HG03196 (cell line): ENCODE measurements at regions not wholly inside any gene's neighbourhood (a gene's known extent, or its start where the extent isn't known, plus 50 kb on each side); places are given as distances from the start of the nearest gene placed in this dataset.
"Not testable (repeated sequence)": the region's sequence is repeated elsewhere in the genome, so short reads cannot be mapped to it uniquely, and the experiment has no call there.

Experiments
- ATAC-seq: cut with Tn5 transposase; IDR thresholded peaks from one replicate; pipeline ENCODE4 v1.9.1; 2021; ENCODE audit not compliant: unreplicated experiment

DNA sequence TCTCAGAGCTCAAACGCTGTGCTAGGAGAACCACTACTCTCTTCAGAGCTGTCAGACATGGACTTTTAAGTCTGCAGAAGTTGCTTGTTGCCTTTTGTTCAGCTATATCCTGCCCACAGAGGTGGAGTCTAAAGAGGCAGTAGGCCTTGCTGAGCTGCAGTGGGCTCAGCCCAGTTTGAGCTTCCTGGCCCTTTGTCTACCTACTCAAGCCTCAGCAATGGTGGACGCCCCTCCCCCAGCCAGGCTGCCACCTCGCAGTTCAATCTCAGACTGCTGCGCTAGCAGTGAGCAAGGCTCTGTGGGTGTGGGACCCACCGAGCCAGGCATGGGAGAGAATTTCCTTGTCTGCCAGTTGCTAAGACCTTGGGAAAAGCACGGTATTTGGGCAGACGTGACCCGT lies 426.2 kb downstream of the PIK3C3 start:
- ATAC-seq, result not testable (repeated sequence)

GRCh38 chr18:42392416-42392815 lies 437.4 kb downstream of the PIK3C3 start:
- no peak for ATAC-seq

DNA sequence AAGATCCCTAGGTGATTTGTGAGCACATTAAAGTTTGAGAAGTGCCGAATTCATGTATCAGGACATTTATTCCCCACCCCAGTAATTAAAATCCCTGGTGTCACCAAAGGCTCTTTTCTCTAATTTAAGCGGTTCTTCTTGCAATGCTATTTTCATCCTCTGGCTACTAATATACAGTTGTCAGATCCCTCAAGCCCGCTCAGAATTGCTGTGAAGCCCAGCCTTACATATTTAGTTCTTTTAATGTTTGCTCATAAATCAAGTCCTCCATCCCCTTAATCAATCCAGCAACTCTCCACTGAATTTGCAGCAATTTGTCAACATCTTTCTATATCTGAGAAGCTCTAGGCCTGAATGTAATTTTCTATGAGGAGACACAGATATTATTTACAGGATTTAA lies 437.9 kb downstream of the PIK3C3 start:
- ATAC-seq, result no peak

DNA sequence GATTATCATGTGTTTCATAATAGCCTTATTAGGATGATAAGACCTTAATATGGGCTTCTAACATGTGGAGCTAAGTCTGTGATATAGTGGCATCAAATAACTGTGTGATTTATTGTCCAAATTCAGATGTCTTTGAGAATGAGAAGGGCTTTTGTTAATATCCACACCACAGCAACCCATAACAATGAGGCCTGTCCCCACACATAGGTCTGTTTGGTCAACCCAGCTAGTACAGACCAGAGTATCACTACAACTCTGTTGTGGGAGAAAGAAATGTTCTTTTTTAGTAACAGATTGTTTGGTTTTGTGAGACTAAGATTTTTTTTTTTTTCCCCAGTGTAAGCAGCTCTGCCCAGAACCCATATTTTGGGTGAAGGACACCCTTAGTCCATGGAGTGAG lies 439.2 kb downstream of the PIK3C3 start:
- ATAC-seq, result no peak

DNA sequence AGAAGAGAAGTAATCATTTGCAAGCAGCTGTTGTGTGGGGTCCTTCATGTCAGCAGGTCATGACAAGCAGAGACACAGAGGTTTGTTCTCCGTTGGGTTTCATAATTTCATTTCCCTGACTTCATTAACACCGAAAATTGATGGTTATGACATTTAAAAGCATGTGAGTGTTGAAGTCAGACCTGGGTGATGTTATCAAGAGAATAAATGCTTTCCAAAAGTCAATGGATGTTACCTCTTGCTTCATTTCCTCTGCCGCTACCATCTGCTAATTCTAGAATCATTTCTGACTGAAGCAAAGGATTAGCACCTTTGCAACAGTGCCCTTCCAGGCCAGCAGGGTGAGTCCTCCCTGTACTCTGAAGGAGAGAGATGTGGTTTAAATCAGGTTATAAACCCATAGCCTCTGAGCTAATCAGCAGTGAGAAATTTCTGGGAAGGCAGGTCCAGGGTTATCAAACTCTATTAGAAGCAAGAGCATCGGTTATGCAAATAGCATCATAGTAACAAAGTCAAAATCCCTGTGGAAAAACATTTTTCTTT lies 446.2 kb downstream of the PIK3C3 start:
- ATAC-seq, result no peak

GRCh38 chr18:42404151-42404550 lies 449.1 kb downstream of the PIK3C3 start:
- ATAC-seq, result no peak

DNA sequence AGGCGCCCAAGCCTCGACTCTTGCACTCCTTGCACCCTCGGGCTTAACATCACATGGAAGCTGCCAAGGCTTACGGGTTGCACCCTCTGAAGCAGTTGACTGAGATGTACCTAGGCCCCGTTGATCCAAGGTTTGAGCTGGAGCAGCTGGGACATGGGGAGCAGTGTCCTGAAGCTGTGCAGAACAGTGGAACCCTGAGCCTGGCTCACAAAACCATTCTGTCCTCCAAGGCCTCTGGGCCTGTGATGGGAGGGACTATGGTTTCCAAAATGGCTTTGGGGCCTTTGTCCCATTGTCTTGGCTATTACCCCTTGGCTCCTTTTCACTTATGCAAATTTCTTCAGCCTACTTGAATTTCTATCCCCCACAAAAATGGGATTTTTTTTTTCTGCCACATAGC lies 454.0 kb downstream of the PIK3C3 start:
- ATAC-seq, result no peak

- no peak for ATAC-seq
Measured at GRCh38 chr18:42412281-42412680, 457.2 kb downstream of the PIK3C3 start.

- no peak for ATAC-seq
Measured at GRCh38 chr18:42412896-42413295, 457.9 kb downstream of the PIK3C3 start.

GRCh38 chr18:42413870-42414269 lies 458.8 kb downstream of the PIK3C3 start:
- ATAC-seq, result no peak

DNA sequence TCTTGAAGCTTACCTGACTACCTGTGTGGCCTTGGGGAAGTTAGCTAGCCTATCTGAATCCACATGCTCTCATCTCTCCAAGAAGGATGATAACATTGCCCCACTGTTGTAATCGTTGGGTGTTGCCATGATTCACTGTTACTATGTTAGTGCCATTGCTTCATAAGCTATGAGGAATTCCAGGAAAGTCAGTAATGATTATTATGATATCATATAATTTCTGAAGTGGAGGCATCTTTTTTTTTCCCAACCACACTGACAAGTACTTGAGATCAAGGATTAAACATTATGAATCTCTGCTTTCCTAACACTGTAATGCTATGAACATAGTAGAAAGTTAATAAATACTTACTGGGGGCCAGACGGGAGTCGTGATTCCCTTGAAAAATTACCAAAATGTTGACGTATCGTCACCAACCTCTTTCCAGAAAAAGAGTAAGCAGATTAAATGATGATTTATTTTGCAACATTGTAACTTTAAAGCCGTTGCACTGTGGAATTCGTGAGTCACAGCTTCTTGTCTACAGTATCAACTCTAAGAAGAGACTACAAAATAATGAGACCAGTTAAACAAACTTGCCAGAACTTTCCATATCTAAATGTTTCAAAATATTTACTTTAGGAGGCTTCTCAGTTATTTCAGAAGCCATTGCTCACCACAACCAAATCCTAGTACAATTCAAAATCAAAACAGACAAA lies 459.9 kb downstream of the PIK3C3 start:
- no peak for ATAC-seq

GRCh38 chr18:42417189-42417588 lies 462.2 kb downstream of the PIK3C3 start:
- no peak for ATAC-seq

- ATAC-seq, result no peak
Measured at GRCh38 chr18:42418121-42418520, 463.1 kb downstream of the PIK3C3 start.

DNA sequence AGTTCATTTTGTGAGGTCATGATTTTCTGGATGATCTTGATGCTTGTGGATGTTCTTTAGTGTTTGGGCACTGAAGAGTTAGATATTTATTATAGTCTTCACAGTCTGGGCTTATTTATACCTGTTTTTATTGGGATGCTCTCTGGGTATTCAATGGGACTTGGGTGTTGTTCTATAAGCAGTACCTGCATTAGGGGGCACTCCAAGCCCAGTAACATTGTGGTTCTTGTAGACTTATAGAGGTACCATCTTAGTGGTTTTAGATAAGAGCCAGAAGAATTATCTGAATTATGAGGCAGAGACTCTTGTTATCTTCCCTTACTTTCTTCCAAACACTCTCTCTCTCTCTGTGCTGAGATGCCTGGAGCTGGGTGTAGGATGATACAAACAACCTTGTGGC lies 470.0 kb downstream of the PIK3C3 start:
- no peak for ATAC-seq

DNA sequence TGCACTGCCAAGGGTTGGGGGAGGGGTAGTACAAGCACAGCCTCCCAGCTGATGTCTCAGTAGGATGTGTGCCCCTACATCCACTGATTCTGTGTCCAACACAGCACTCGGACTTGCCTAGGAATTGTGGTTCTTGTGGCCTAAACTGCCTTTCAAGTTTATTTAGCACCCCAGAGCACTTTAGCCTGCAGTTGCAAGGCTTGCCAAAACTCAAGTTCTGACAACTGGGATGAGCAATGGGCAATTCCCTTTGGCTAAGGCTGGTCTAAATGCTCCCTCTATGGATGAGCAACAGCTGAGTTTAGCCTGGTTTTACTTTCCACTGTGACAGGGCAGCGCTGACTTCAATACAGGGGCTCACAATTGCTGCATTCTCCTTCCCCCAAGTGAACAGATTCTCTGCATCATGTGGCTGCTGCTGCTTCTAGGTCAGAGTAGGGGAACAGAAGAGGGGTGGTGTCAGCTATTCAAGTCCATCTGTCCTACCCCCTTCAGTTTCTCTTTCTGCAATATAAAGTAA lies 471.5 kb downstream of the PIK3C3 start:
- no peak for ATAC-seq

DNA sequence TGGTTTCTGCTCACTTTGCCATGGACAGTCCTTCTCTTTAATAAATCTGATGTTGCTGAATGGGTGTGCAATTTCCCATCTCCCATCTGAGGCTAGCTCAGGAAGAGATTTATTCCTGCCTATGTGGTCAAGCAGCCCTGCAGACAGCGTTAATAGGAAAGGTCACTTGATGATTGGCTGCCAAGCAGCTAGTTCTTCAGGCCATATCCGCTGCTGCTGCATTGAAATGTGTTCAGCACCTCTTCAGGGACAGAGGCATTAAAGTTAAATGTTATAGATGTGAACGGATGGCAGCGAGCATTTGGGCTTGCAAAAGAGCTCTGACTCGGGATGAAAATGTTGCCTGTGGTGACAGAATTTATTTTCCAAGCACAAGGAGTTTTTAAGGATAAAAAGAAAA lies 474.2 kb downstream of the PIK3C3 start:
- ATAC-seq, result no peak

DNA sequence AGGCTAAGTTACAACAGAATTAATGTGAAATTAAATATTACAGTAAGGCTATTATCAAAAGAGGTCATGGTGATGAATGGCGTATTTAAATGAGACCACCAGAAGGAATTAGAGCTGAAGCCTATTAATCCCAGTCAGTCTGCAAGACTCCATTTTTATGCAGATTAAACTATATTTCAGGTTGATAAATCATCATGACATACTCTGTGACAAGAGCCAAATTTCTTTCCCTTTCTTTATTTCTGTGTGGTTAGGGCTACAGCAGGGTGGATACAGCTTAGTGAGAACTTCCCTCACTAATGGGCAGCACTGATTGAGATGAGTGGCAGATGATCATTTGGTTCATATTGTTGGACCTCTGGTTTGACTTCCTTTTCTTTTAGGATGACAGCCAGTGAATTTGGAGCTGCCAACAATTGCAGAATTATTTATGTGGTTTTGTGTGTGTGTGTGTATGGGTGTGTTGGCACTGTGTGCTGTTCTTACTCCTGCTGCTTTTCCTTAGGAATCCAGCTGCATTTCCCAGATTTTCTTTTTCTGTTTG lies 481.3 kb downstream of the PIK3C3 start:
- ATAC-seq, result no peak

DNA sequence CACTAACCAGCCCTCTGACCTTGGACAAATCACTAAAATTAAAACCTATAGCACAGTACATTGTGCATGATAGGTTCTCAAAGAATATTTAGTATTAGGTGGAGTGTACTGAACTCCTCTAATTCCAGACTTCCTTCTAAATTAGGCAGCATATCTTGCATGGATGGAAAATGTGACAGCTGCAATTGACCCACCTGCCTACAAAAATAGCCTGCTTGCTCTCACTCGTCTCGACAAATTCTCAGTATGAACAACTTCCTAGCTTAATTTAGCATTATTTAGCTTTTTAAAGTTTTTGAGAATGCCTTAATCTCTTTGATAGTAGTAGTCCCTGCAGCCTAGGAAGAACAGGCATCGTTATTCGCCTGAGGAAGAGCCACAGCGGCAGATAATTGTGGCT lies 482.0 kb downstream of the PIK3C3 start:
- ATAC-seq, result no peak

- no peak for ATAC-seq
Measured at GRCh38 chr18:42437646-42438045, 482.6 kb downstream of the PIK3C3 start.

- ATAC-seq, result no peak
Measured at GRCh38 chr18:42442656-42443055, 487.6 kb downstream of the PIK3C3 start.

DNA sequence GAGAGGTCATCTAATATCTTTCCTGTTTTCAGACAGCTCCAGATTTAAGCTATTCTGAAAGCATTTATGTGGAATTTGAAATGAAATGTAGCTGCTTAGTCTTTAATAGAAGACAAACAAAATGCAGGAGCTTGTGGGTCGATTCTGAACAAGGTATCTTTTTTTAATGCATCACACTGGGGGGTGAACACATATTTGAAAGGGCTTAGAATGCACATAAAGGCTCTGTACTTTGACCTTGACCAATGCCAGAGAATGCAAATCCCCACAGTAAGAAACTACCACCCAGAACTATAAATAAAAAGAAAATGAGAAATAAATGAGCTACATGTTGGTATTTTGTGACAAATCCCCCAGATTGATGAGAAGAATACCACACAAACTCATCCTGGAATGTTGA lies 489.3 kb downstream of the PIK3C3 start:
- ATAC-seq, result no peak

DNA sequence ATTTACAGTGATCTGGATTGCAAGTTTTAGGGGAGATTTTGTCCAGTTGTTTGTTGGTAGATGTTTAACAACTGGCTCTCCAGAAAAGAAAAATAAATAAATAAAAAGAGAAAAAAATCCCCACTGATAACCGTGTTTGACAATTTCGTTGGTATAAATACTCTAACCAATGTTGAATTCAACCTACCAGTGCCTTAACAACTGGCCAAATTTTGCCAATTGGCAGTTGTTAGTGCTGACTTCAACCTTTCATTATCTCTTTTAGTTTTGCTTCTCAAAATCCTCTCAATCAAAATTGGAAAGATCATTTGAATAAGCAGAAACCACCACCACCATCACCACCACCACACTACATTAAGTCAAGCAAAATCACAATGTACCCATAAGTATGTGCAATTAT lies 490.3 kb downstream of the PIK3C3 start:
- no peak for ATAC-seq

DNA sequence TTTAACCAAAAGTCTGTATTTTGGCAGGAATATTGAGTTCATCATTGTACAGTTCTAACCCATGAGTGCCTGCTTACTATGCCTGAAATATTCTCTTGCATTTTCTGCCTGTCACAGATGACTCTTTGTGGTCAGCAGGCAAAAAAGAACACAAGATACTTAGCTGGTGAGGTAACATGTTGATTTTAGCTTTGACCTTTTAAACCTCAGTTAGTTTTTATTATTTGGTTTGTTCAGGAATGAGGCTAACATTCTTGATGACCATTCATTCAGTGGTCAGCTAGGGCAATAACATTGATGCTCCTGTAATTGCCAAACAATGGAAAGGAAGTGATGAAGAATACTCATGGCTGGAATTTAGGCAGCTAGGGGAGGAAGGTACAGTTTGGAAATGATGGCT lies 491.2 kb downstream of the PIK3C3 start:
- no peak for ATAC-seq
